Fibroblast of gingiva (primary cell): ENCODE measurements at regions not wholly inside any gene's neighbourhood (a gene's known extent, or its start where the extent isn't known, plus 50 kb on each side); places are given as distances from the start of the nearest gene placed in this dataset.
"Not testable (repeated sequence)": the region's sequence is repeated elsewhere in the genome, so short reads cannot be mapped to it uniquely, and the experiment has no call there.

ENCODE experiments used
- DNase-seq: peaks from one replicate; pipeline ENCODE4 v3.0.0-alpha.2; 2011; ENCODE audit warnings: low read depth

GRCh38 chr15:66635817-66636216, 66.2 kb upstream of the SMAD6 start:
- DNase-seq, result no peak

GRCh38 chr15:66637044-66637443, 65.0 kb upstream of the SMAD6 start:
- not testable (repeated sequence) for DNase-seq

- DNase-seq, result no peak
Measured at GRCh38 chr15:66638377-66638776, 63.7 kb upstream of the SMAD6 start.

- no peak for DNase-seq
Measured at GRCh38 chr15:66641485-66642315, 60.3 kb upstream of the SMAD6 start.

GRCh38 chr15:66642514-66642913, 59.5 kb upstream of the SMAD6 start:
- no peak for DNase-seq

DNA sequence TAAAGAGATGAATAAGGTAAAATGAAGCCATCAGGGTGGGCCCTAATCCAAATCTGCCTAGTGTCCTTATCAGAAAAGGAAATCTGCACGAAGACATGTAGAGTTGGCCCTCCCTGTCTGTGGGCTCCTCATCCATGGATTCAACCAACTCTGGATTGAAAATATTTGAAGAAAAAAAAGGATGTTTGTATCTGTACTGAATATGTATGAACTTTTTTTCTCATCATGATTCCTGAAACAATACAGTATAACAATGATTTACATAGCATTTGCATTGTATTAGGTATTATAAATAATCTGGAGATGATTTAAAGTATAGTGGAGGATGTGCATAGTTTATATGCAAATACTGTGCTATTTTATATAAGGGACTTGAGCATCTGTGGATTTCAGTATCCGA, 59.0 kb upstream of the SMAD6 start:
- no peak for DNase-seq

GRCh38 chr15:66644000-66644787, 57.8 kb upstream of the SMAD6 start:
- DNase-seq, result no peak

- no peak for DNase-seq
Measured at GRCh38 chr15:66644869-66645268, 57.2 kb upstream of the SMAD6 start.

- DNase-seq, result peak; percentile 62
Measured at GRCh38 chr15:66646308-66646707, 55.7 kb upstream of the SMAD6 start.

DNA sequence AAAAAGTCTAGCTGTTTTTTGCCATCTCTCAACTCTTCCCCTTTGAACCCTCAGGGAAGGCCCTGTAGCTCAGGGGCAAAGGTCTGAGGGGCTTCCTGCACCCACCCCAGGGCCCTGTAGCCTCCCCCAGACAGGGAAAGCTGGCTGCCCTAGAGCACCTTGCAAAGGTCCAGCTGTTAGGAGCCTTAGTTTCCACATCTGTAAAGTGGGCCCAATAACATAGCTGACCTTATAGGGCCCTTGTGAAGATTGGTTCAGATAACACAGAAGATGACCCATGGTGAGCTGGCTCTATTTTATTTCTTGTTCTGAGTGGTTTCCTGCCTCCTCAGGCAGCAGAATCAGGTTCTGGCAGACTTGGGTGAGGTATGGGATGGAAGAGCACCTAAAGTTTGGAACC, 55.2 kb upstream of the SMAD6 start:
- DNase-seq, result no peak

- DNase-seq, result no peak
Measured at GRCh38 chr15:66647358-66647757, 54.7 kb upstream of the SMAD6 start.

GRCh38 chr15:66648588-66648987, 53.4 kb upstream of the SMAD6 start:
- DNase-seq, result no peak

DNA sequence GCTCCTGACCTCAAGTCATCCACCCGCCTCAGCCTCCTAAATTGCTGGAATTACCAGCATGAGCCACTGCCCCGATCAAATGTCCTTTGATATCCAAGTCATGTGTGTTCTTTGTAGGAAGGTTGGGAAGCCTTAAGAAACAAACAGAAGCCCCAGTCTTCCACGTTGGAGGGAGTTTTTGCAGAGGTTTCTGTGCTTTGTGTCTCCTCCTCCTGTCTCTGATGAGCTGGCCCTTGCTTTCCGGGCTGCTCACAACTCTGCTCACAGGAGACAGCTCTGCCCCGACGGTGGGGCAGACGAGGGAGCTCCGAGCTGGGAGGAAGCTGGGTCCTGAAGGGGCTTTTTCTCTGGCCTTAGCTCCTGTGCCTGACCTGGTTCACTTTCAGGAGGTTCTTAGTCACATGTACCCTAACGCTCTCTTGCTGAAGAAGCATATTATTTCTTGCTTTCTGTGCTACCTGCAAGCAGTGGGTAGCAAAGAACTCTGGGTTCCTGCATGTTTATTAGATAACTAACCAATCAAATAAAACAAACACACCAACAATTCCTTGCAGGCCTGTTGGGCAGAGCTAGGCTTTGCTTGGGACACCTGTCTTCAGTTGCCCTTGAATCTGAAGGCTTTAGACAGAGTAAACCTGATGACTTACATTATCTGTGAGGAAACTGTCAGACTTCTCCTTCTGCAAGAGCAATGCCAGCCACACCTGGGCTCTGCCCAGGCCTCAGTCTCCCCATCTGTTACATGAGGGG, 52.6 kb upstream of the SMAD6 start:
- DNase-seq, result no peak

GRCh38 chr15:66650433-66650832, 51.6 kb upstream of the SMAD6 start:
- DNase-seq, result no peak

- no peak for DNase-seq
Measured at GRCh38 chr15:66651198-66651597, 50.8 kb upstream of the SMAD6 start.

DNA sequence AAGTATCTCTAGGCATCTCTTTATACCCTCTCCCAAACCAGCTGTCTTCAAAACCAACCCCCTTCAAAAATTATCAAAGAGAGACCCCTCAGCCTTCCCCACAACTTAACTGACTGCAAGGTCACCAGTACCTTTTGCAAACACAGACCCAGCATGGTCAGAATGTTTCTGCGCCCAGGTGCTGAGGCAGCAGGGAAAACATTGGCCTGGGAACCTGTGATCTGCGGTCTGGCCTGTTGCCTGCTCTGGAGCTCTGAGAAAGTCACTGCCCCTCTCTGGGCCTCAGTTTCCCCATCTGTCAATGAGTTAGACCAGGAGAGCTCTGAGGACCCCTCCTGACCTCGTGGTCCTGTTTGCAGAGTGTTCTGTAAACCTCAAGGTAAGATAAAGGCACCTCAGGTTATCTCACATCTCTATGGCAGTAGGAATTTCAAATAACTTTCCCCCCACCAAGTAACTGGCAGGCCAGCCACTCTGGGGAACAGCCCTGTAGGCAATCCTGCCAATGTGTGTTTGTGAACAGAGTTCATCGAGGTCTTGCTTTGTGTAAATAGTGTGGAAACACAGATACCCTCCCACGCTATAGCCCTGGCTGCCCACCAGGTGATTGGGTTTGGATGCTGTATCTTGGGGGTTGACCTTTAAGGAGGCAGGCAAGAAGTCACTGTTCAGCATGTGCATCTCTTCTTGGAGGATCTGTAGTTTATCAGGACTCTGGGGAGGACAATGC, 50.0 kb upstream of the SMAD6 start:
- DNase-seq, result no peak
